Upper lobe of right lung (tissue), 1 donor: ENCODE measurements at regions not wholly inside any gene's neighbourhood (a gene's known extent, or its start where the extent isn't known, plus 50 kb on each side); places are given as distances from the start of the nearest gene placed in this dataset.
A peak's percentile ranks its signal among the peaks of the same experiment; 100 is the strongest.

Experiments used
- ATAC-seq: fragments of 200-7000 bp; cut with Tn5 transposase; one replicate; pipeline ENCODE4 v1.9.1; 2020; ENCODE audit warnings: mild to moderate bottlenecking, moderate library complexity
- DNase-seq: peaks from one replicate; pipeline ENCODE4 v3.0.0-alpha.2; 2020
- H3K27ac ChIP-seq: fragments of 200-600 bp; one replicate; pipeline ENCODE4 v1.8.0; 2022
- H3K27me3 ChIP-seq: fragments of 200-600 bp; one replicate; pipeline ENCODE4 v1.8.0; 2022; ENCODE audit warnings: mild to moderate bottlenecking
- H3K36me3 ChIP-seq: fragments of 200-600 bp; one replicate; pipeline ENCODE4 v1.8.0; 2022
- H3K4me1 ChIP-seq: fragments of 200-600 bp; one replicate; pipeline ENCODE4 v1.8.0; 2022
- H3K4me3 ChIP-seq: fragments of 200-600 bp; one replicate; pipeline ENCODE4 v1.8.0; 2022; ENCODE audit warnings: mild to moderate bottlenecking
- H3K9me3 ChIP-seq: fragments of 200-600 bp; one replicate; pipeline ENCODE4 v1.8.0; 2022
- CTCF ChIP-seq: fragments of 200-600 bp; IDR thresholded peaks from one replicate; pipeline ENCODE4 v1.8.0; 2022; ENCODE audit warnings: antibody characterized with exemption
- intact Hi-C: fragments of 100-400 bp; cut with DNase I; formaldehyde crosslinking; loops from one replicate; pipeline ENCODE4 v1.11.0; 2022
- donor health status: DM: no; HTN: yes; CAD: no; lungs with severe emphysema.

- Histone ChIP-seq H3K27me3 (no peaks in the 10 kb centered on the region), H3K27ac (no peak overlapping the region), H3K36me3 (no peaks in the 10 kb centered on the region), H3K4me1 (no peaks in the 10 kb centered on the region), H3K4me3 (no peak overlapping the region), H3K9me3 (no peaks in the 10 kb centered on the region)
- ATAC-seq (no peak), DNase-seq (no peak)
- intact Hi-C loops: no loop called here
- no peak for TF ChIP-seq CTCF
These were observed 142.9 kb downstream of the BCOR start for GRCh38 chrX:39954851-39955250.

- intact Hi-C loops: no loop called here
- H3K4me1 ChIP-seq: no peaks in the 10 kb centered on the region
These were observed 142.1 kb downstream of the BCOR start for GRCh38 chrX:39955625-39956024.

GRCh38 chrX:39956803-39957394 lies 140.9 kb downstream of the BCOR start:
- Histone ChIP-seq H3K27ac (no peak overlapping the region), H3K9me3 (no peaks in the 10 kb centered on the region), H3K4me1 (no peaks in the 10 kb centered on the region), H3K27me3 (no peaks in the 10 kb centered on the region), H3K36me3 (no peaks in the 10 kb centered on the region), H3K4me3 (no peak overlapping the region)
- no peak for DNase-seq
- ATAC-seq: no peak
- TF ChIP-seq CTCF: no peak
- intact Hi-C loops: no loop called here

More at GRCh38 chrX:39955625-39956024, 142.1 kb downstream of the BCOR start:
- Histone ChIP-seq H3K9me3 (no peaks in the 10 kb centered on the region), H3K27me3 (no peaks in the 10 kb centered on the region), H3K4me3 (no peak overlapping the region), H3K36me3 (no peaks in the 10 kb centered on the region), H3K27ac (no peak overlapping the region)
- TF ChIP-seq CTCF: no peak
- DNase-seq (no peak), ATAC-seq (no peak)

GRCh38 chrX:39957816-39958566 lies 139.8 kb downstream of the BCOR start:
- Histone ChIP-seq H3K27me3 (no peaks in the 10 kb centered on the region), H3K4me3 (no peak overlapping the region), H3K9me3 (no peaks in the 10 kb centered on the region), H3K4me1 (no peaks in the 10 kb centered on the region), H3K27ac (no peak overlapping the region), H3K36me3 (no peaks in the 10 kb centered on the region)
- ATAC-seq (peak; percentile 45), DNase-seq (no peak)
- intact Hi-C loops: no loop called here
- no peak for TF ChIP-seq CTCF

- ATAC-seq (no peak), DNase-seq (no peak)
- no peaks in the 10 kb centered on the region for H3K36me3 ChIP-seq
- intact Hi-C loops: no loop called here
- no peak overlapping the region for H3K27ac ChIP-seq
- no peaks in the 10 kb centered on the region for H3K27me3 ChIP-seq
- no peaks in the 10 kb centered on the region for H3K9me3 ChIP-seq
- no peak for TF ChIP-seq CTCF
- no peak overlapping the region for H3K4me3 ChIP-seq
- no peaks in the 10 kb centered on the region for H3K4me1 ChIP-seq
These were observed 138.9 kb downstream of the BCOR start for GRCh38 chrX:39958850-39959249.
